ENCODE measurements at regions not wholly inside any gene's neighbourhood (a gene's known extent, or its start where the extent isn't known, plus 50 kb on each side); places are given as distances from the start of the nearest gene placed in this dataset.

DNA sequence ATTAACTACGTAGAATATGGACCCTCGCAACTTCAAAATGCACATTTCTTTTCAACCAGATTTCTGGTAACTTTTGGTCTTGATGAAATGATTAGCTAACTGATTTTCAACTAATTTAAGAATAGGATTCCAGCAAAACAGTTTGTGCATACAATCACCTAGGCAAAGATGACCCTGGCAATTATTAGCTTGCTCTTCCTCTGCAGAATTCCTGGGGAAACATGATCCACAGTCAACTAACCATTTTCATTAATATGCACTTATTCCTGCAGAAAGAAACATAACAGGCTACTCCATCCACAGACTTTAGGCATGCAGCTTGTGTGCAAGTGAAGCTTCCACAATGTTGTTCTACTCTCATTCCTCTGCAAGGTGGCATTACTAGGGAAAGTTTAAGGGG, 1150.8 kb upstream of the FANCL start:
- Histone ChIP-seq H3K79me2 (ENCODE audit: control insufficient read depth in 1 of 2, insufficient read depth in 2 of 2, low read length in 2 of 2) (no peaks in the 10 kb centered on the region), H3K4ac (replicated peaks; ENCODE audit: insufficient read length, low read depth, low read length) (no peak overlapping the region), H3K4me3 (ENCODE audit: extremely low read depth in 1 of 4, insufficient read depth in 2 of 4, low read depth in 3 of 4, low read length in 4 of 4) (no peak overlapping the region), H3K4me1 (replicated peaks in 1 of 4; ENCODE audit: control insufficient read depth in 3 of 4, insufficient read depth in 4 of 4, low read length in 3 of 4) (no peaks in the 10 kb centered on the region), H4K91ac (replicated peaks; ENCODE audit: insufficient read length, low read length) (no peak overlapping the region), H2AFZ (ENCODE audit: low read length) (no peak overlapping the region), H2BK20ac (ENCODE audit: low read length) (no peak overlapping the region), H2AK5ac (ENCODE audit: low read depth, low read length) (no peak overlapping the region), H2BK120ac (replicated peaks; ENCODE audit: low read depth, low read length) (no peak overlapping the region), H4K5ac (ENCODE audit: insufficient read length, low read depth, low read length) (no peak overlapping the region), H3K23ac (ENCODE audit: insufficient read length) (no peak overlapping the region), H4K20me1 (replicated peaks in 1 of 2; ENCODE audit: control insufficient read depth in 1 of 2, insufficient read depth in 2 of 2, low read length in 2 of 2) (no peaks in the 10 kb centered on the region), H3K14ac (ENCODE audit: insufficient read length) (no peak overlapping the region), H3K9me3 (ENCODE audit: insufficient read depth in 2 of 2, low read depth in 1 of 2, low read length in 1 of 2) (no peaks in the 10 kb centered on the region), H3K27ac (ENCODE audit: low read depth, low read length) (no peak overlapping the region), H3K4me2 (ENCODE audit: insufficient read depth in 1 of 2, low read depth in 2 of 2, low read length in 2 of 2) (no peak overlapping the region), H3K18ac (ENCODE audit: extremely low read depth, low read length) (no peak overlapping the region), H3K27me3 (replicated peaks in 1 of 4; ENCODE audit: control insufficient read depth in 3 of 4, extremely low read depth in 1 of 4, insufficient read depth in 3 of 4, low read length in 3 of 4) (no peaks in the 10 kb centered on the region), H2BK5ac (ENCODE audit: low read depth, low read length) (no peak overlapping the region), H2BK15ac (ENCODE audit: low read length) (no peak overlapping the region), H3K9ac (replicated peaks in 1 of 4; ENCODE audit: extremely low read depth in 1 of 4, low read depth in 3 of 4, low read length in 3 of 4) (no peak overlapping the region), H3K79me1 (ENCODE audit: low read depth, low read length) (no peaks in the 10 kb centered on the region), H4K8ac (ENCODE audit: extremely low read depth, insufficient read depth, low read length) (no peak overlapping the region), H3K36me3 (ENCODE audit: control insufficient read depth in 2 of 4, insufficient read depth in 4 of 4, low read length in 3 of 4) (no peaks in the 10 kb centered on the region), H3K23me2 (ENCODE audit: low read depth, low read length) (no peaks in the 10 kb centered on the region), H3K56ac (replicated peaks; ENCODE audit: insufficient read length, low read depth, low read length) (no peak overlapping the region), H2BK12ac (ENCODE audit: low read depth, low read length) (no peak overlapping the region)
- no peak for DNase-seq (ENCODE audit: low read depth in 1 of 2, low spot score in 2 of 2)
- ChIA-PET CTCF (ENCODE audit: partially characterized antibody) (interaction anchor here (1.2 kb wide), 1 partner anchor 116 kb away, joined by 3 read pairs; no protein-coding TSS in a partner anchor), POLR2A (ENCODE audit: partially characterized antibody) (no interaction called here)
- TF ChIP-seq, protein P1, sequence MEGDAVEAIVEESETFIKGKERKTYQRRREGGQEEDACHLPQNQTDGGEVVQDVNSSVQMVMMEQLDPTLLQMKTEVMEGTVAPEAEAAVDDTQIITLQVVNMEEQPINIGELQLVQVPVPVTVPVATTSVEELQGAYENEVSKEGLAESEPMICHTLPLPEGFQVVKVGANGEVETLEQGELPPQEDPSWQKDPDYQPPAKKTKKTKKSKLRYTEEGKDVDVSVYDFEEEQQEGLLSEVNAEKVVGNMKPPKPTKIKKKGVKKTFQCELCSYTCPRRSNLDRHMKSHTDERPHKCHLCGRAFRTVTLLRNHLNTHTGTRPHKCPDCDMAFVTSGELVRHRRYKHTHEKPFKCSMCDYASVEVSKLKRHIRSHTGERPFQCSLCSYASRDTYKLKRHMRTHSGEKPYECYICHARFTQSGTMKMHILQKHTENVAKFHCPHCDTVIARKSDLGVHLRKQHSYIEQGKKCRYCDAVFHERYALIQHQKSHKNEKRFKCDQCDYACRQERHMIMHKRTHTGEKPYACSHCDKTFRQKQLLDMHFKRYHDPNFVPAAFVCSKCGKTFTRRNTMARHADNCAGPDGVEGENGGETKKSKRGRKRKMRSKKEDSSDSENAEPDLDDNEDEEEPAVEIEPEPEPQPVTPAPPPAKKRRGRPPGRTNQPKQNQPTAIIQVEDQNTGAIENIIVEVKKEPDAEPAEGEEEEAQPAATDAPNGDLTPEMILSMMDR (IDR thresholded peaks at IDR 0.05; ENCODE audit: control extremely low read depth in 1 of 3, insufficient read depth in 1 of 3, low read depth in 1 of 3, low read length in 3 of 3), result no peak
- TF ChIP-seq RNF2 (IDR thresholded peaks at IDR 0.05; ENCODE audit: borderline replicate concordance, low read depth, low read length, missing control alignments, poor library complexity, severe bottlenecking), result no peak
- no peak for TF ChIP-seq SRF (IDR thresholded peaks at IDR 0.05; ENCODE audit: low read depth, low read length)
- TF ChIP-seq CBX5 (IDR thresholded peaks at IDR 0.05; ENCODE audit: low read depth, low read length), result no peak
- no peak for TF ChIP-seq FOSL1 (IDR thresholded peaks at IDR 0.05; ENCODE audit: insufficient read depth, low read depth, low read length)
- no peak for TF ChIP-seq HDAC2 (IDR thresholded peaks at IDR 0.05; ENCODE audit: borderline replicate concordance in 1 of 2, low read depth in 2 of 2, low read length in 2 of 2)
- no peak for FAIRE-seq
- 97% methylated on average over 2 of the region's 2 CpGs; no CpG with 5 or more reads in 1 of the 2 experiments for WGBS, 2 experiments (ENCODE audit: extremely low coverage in 1 of 2, insufficient coverage in 1 of 2, insufficient read length in 1 of 2, insufficient replicate concordance in 2 of 2, low coverage in 1 of 2, low lambda C conversion rate in 2 of 2, missing lambda C conversion rate in 1 of 2)
